Esophagus muscularis mucosa (tissue), 4 donors: ENCODE measurements at regions not wholly inside any gene's neighbourhood (a gene's known extent, or its start where the extent isn't known, plus 50 kb on each side); places are given as distances from the start of the nearest gene placed in this dataset.

Source experiments
- CTCF ChIP-seq, 3 experiments: fragments of 200-600 bp in 2 of 3; fragments of 450-650 bp in 1 of 3; sonication (generic) in 2 of 3; IDR thresholded peaks; one replicate each; pipeline ENCODE4 v1.5.1; 2017 to 2019; ENCODE audit warnings: antibody characterized with exemption in 3 of 3, mild to moderate bottlenecking in 2 of 3, moderate library complexity in 1 of 3
- EP300 ChIP-seq: sonication (generic); formaldehyde crosslinking; IDR thresholded peaks from one replicate; pipeline ENCODE4 v1.6.1; 2017; ENCODE audit warnings: antibody characterized with exemption
- POLR2A ChIP-seq: fragments of 450-650 bp; IDR thresholded peaks from one replicate; pipeline ENCODE4 v1.6.1; 2017; ENCODE audit warnings: antibody characterized with exemption, moderate library complexity, mild to moderate bottlenecking, low read depth

- TF ChIP-seq CTCF (IDR thresholded peaks at IDR 0.05), result no peak
- no peak for TF ChIP-seq EP300
- TF ChIP-seq POLR2A, result no peak
Measured at GRCh38 chr14:23785208-23785607, 149.0 kb downstream of the DHRS2 start.
